ENCODE measurements at regions not wholly inside any gene's neighbourhood (a gene's known extent, or its start where the extent isn't known, plus 50 kb on each side); places are given as distances from the start of the nearest gene placed in this dataset.

GRCh38 chr14:94906577-94906976 lies 136.7 kb upstream of the GSC start:
- Mint-ChIP-seq H3K27me3 (ENCODE audit: low read depth) (peaks cover 73% of the 10 kb centered on the region), H3K9me3 (peaks cover 0 to 6% of the 10 kb centered on the region in 2 experiments; a peak in 2 of 5 replicates), H3K36me3 (ENCODE audit: insufficient read depth in 1 of 3, low read depth in 3 of 3) (peaks cover 0 to 5% (median 0%) of the 10 kb centered on the region in 3 experiments; a peak in 1 of 7 replicates), H3K4me3 (no peak overlapping the region), H3K4me1 (peaks cover 23% of the 10 kb centered on the region in 2 experiments), H3K27ac (no peak overlapping the region)
- no peak overlapping the region for H3K23ac ChIP-seq (ENCODE audit: insufficient read length, low read depth, low read length)
- no peak overlapping the region for H3K56ac ChIP-seq (ENCODE audit: insufficient read length, low read depth, low read length)
- no peak for DNase-seq
- H3K14ac ChIP-seq (ENCODE audit: insufficient read depth, low read length): no peak overlapping the region
- TF ChIP-seq CTCF (conservative IDR thresholded peaks at IDR 0.05): no peak
- H3K4me1 ChIP-seq (ENCODE audit: insufficient read depth, low read length): no peaks in the 10 kb centered on the region
- no peak overlapping the region for H3K9ac ChIP-seq (ENCODE audit: extremely low read depth, insufficient read length, low read length)
- peak overlapping the region; percentile 49 for H3K18ac ChIP-seq (ENCODE audit: insufficient read length, low read depth, low read length)
- no peak overlapping the region for H4K5ac ChIP-seq (ENCODE audit: insufficient read length, low read depth, low read length)
- H2AFZ ChIP-seq (ENCODE audit: low read length): no peak overlapping the region
- no peaks in the 10 kb centered on the region for H3K9me3 ChIP-seq (ENCODE audit: control insufficient read depth, low read depth, low read length)
- no peak overlapping the region for H2BK15ac ChIP-seq (ENCODE audit: low read depth, low read length)
- no peaks in the 10 kb centered on the region for H3K23me2 ChIP-seq (ENCODE audit: insufficient read length, low read depth, low read length, poor library complexity, severe bottlenecking)
- no peaks in the 10 kb centered on the region for H3K79me1 ChIP-seq (ENCODE audit: insufficient read depth, low read depth, low read length, poor library complexity, severe bottlenecking)
- no peak overlapping the region for H2BK12ac ChIP-seq (ENCODE audit: insufficient read length, low read depth, low read length)
- WGBS (ENCODE audit: extremely low coverage, insufficient read length, low lambda C conversion rate): no CpG with 5 or more reads among the region's 4 CpGs
- H4K91ac ChIP-seq (ENCODE audit: insufficient read length, low read depth, low read length): no peak overlapping the region
- H3K79me2 ChIP-seq (ENCODE audit: insufficient read depth, low read length): no peaks in the 10 kb centered on the region
- H3K27ac ChIP-seq (ENCODE audit: insufficient read length, low read depth, low read length): no peak overlapping the region
- H4K8ac ChIP-seq (replicated peaks; ENCODE audit: insufficient read length, low read depth, low read length): no peak overlapping the region
- no peak overlapping the region for H3T11ph ChIP-seq (ENCODE audit: low read length)
- H2BK20ac ChIP-seq (ENCODE audit: low read depth, low read length, poor library complexity, severe bottlenecking): no peak overlapping the region
- H2BK5ac ChIP-seq (ENCODE audit: insufficient read length, low read length): no peak overlapping the region
- H3K27me3 ChIP-seq (ENCODE audit: insufficient read depth, low read length): peaks cover 6% of the 10 kb centered on the region; the same call in 1 of the 2 replicates
- H3K4me2 ChIP-seq (ENCODE audit: insufficient read depth, insufficient read length, low read length): no peak overlapping the region
- H2AK5ac ChIP-seq (ENCODE audit: insufficient read length, low read length): no peak overlapping the region
- H4K20me1 ChIP-seq (ENCODE audit: control insufficient read depth, insufficient read depth, insufficient read length): no peaks in the 10 kb centered on the region
- H2BK120ac ChIP-seq (ENCODE audit: low read depth, low read length, poor library complexity, severe bottlenecking): no peak overlapping the region
- no peak overlapping the region for H3K4ac ChIP-seq (ENCODE audit: low read depth, low read length)

Measured in H9 (cell line).